MM.1S (cell line): ENCODE measurements at regions not wholly inside any gene's neighbourhood (a gene's known extent, or its start where the extent isn't known, plus 50 kb on each side); places are given as distances from the start of the nearest gene placed in this dataset.
A peak's percentile ranks its signal among the peaks of the same experiment; 100 is the strongest.

Experiments
- DNase-seq: peaks from one replicate; pipeline ENCODE4 v3.0.0-alpha.2; 2015
- H2AFZ ChIP-seq: fragments of 300-600 bp; sonication (generic); 2 replicates; pipeline ENCODE4 v1.6.0; 2016; ENCODE audit warnings: antibody characterized with exemption, low read length
- H3F3A ChIP-seq: fragments of 300-600 bp; sonication (generic); 2 replicates; pipeline ENCODE4 v1.6.1; 2016; ENCODE audit warnings: mild to moderate bottlenecking, antibody characterized with exemption, low read length, moderate library complexity, mixed read lengths; ENCODE audit not compliant: insufficient read depth
- H3K27ac ChIP-seq: fragments of 300-600 bp; sonication (generic); 2 replicates; pipeline ENCODE4 v1.5.1; 2016; ENCODE audit warnings: mild to moderate bottlenecking, low read length
- H3K27me3 ChIP-seq: fragments of 300-600 bp; sonication (generic); replicated peaks from 2 replicates; pipeline ENCODE4 v1.6.0; 2016; ENCODE audit warnings: low read length; ENCODE audit not compliant: insufficient read depth
- H3K36me3 ChIP-seq: fragments of 300-600 bp; sonication (generic); replicated peaks from 2 replicates; pipeline ENCODE4 v1.6.1; 2016; ENCODE audit warnings: mild to moderate bottlenecking, low read length, mixed read lengths; ENCODE audit not compliant: insufficient read depth
- H3K4me1 ChIP-seq: fragments of 300-600 bp; sonication (generic); 2 replicates; pipeline ENCODE4 v1.6.1; 2016; ENCODE audit warnings: low read length, mixed read lengths
- H3K4me2 ChIP-seq: fragments of 300-600 bp; sonication (generic); 2 replicates; pipeline ENCODE4 v1.6.0; 2016; ENCODE audit warnings: low read depth, low read length
- H3K4me3 ChIP-seq: fragments of 300-600 bp; sonication (generic); 2 replicates; pipeline ENCODE4 v1.5.1; 2016; ENCODE audit warnings: low read length, mixed read lengths
- H3K79me2 ChIP-seq: fragments of 300-600 bp; sonication (generic); 2 replicates; pipeline ENCODE4 v1.6.1; 2016; ENCODE audit warnings: mixed run types, low read length, mixed read lengths
- H3K9ac ChIP-seq: fragments of 300-600 bp; sonication (generic); 2 replicates; pipeline ENCODE4 v1.6.1; 2016; ENCODE audit warnings: low read length, mixed read lengths
- H3K9me2 ChIP-seq: fragments of 300-600 bp; sonication (generic); replicated peaks from 2 replicates; pipeline ENCODE4 v1.6.1; 2016; ENCODE audit warnings: mild to moderate bottlenecking, low read length, mixed read lengths; ENCODE audit not compliant: insufficient read depth
- H3K9me3 ChIP-seq: fragments of 300-600 bp; sonication (generic); replicated peaks from 2 replicates; pipeline ENCODE4 v1.6.1; 2016; ENCODE audit warnings: mild to moderate bottlenecking, low read length, mixed read lengths; ENCODE audit not compliant: insufficient read depth
- H4K20me1 ChIP-seq: fragments of 300-600 bp; sonication (generic); 2 replicates; pipeline ENCODE4 v1.6.1; 2016; ENCODE audit warnings: mild to moderate bottlenecking, low read length, moderate library complexity, mixed read lengths; ENCODE audit not compliant: insufficient read depth
- CTCF ChIP-seq: fragments of 300-600 bp; sonication (generic); IDR thresholded peaks from 2 replicates; pipeline ENCODE4 v1.5.1; 2016; ENCODE audit warnings: antibody characterized with exemption, low read length, mixed read lengths
- EZH2 ChIP-seq: fragments of 300-600 bp; sonication (generic); optimal IDR thresholded peaks from 2 replicates; pipeline ENCODE3; 2017; ENCODE audit warnings: low read depth, mild to moderate bottlenecking, antibody characterized with exemption, low read length, mixed read lengths
- EZH2phosphoT487 ChIP-seq: fragments of 300-600 bp; sonication (generic); IDR thresholded peaks from 2 replicates; pipeline ENCODE4 v1.6.1; 2018; ENCODE audit warnings: antibody characterized with exemption, low read length

GRCh38 chr9:99713838-99714306 lies 107.8 kb upstream of the NR4A3 start:
- no peak overlapping the region for H3K27ac ChIP-seq
- H4K20me1 ChIP-seq: no peaks in the 10 kb centered on the region
- H2AFZ ChIP-seq: no peak overlapping the region
- TF ChIP-seq CTCF: no peak
- no peak for TF ChIP-seq EZH2phosphoT487
- TF ChIP-seq EZH2: no peak
- H3K27me3 ChIP-seq: no peaks in the 10 kb centered on the region
- no peaks in the 10 kb centered on the region for H3K79me2 ChIP-seq
- H3F3A ChIP-seq: no peaks in the 10 kb centered on the region
- H3K36me3 ChIP-seq: no peaks in the 10 kb centered on the region
- no peaks in the 10 kb centered on the region for H3K4me1 ChIP-seq
- no peaks in the 10 kb centered on the region for H3K9me3 ChIP-seq
- no peak overlapping the region for H3K9ac ChIP-seq
- DNase-seq: no peak
- no peak overlapping the region for H3K4me2 ChIP-seq
- H3K9me2 ChIP-seq: no peaks in the 10 kb centered on the region
- no peak overlapping the region for H3K4me3 ChIP-seq

GRCh38 chr9:99718631-99719030 lies 103.1 kb upstream of the NR4A3 start:
- TF ChIP-seq EZH2phosphoT487 (no peak), EZH2 (no peak), CTCF (no peak)

GRCh38 chr9:99720455-99721050 lies 101.1 kb upstream of the NR4A3 start:
- Histone ChIP-seq H3K4me1 (0 out of 2 replicates have a peak, but pooled peaks cover 6% of the 10 kb centered on the region), H3K4me2 (peak overlapping the region; percentile 78), H2AFZ (peak overlapping the region; percentile 96), H3K9me2 (no peaks in the 10 kb centered on the region), H3F3A (no peaks in the 10 kb centered on the region), H3K36me3 (no peaks in the 10 kb centered on the region), H3K9me3 (no peaks in the 10 kb centered on the region), H4K20me1 (no peaks in the 10 kb centered on the region), H3K27me3 (no peaks in the 10 kb centered on the region), H3K27ac (no peak overlapping the region; the same call in 1 of the 2 replicates), H3K79me2 (no peaks in the 10 kb centered on the region), H3K9ac (peak overlapping the region; percentile 23; the same call in 1 of the 2 replicates), H3K4me3 (peak overlapping the region; percentile 58)
- no peak for TF ChIP-seq CTCF
- no peak for TF ChIP-seq EZH2
- no peak for TF ChIP-seq EZH2phosphoT487
- DNase-seq: peak; percentile 66

More at GRCh38 chr9:99718631-99719030, 103.1 kb upstream of the NR4A3 start:
- Histone ChIP-seq H3K4me3 (no peak overlapping the region), H2AFZ (no peak overlapping the region), H3K4me2 (no peak overlapping the region), H4K20me1 (no peaks in the 10 kb centered on the region), H3K9me2 (no peaks in the 10 kb centered on the region), H3K79me2 (no peaks in the 10 kb centered on the region), H3K36me3 (no peaks in the 10 kb centered on the region), H3K4me1 (0 out of 2 replicates have a peak, but pooled peaks cover 6% of the 10 kb centered on the region), H3K27ac (no peak overlapping the region), H3F3A (no peaks in the 10 kb centered on the region), H3K27me3 (no peaks in the 10 kb centered on the region), H3K9ac (no peak overlapping the region), H3K9me3 (no peaks in the 10 kb centered on the region)
- no peak for DNase-seq
